GM19438 (cell line): ENCODE measurements at regions not wholly inside any gene's neighbourhood (a gene's known extent, or its start where the extent isn't known, plus 50 kb on each side); places are given as distances from the start of the nearest gene placed in this dataset.

Experiments used
- ATAC-seq: cut with Tn5 transposase; IDR thresholded peaks from one replicate; pipeline ENCODE4 v1.9.1; 2021; ENCODE audit warnings: low read depth; ENCODE audit not compliant: unreplicated experiment

DNA sequence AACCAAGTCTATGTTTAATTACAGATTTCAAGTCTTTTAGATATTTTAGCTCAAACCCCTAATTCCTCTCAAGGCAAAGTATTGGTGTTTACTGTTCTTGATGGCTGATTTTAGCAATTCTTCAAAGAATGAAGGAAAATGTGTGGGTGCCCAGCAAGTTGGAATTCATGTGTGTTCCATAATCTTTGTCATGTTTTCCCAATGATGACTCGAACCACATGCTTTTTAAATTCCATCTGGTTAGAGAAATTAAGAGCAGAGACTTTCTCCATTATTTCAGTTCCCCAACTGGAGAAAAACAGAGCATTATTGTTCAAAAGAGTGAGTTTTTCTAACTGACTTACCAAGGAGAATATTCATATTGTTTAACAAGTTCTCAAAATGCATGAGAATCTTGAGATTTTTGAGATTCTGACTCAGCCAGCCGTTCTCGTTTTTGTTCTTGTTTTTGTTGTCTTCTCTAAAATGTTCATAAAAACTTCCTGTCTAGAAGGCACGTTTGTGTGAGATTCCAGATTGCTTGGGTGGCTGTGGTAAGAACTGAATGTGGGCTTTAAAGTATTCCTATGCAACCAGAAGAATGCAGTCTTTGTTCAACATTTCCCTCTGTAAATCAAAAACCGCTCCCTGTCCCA, 404.7 kb downstream of the IRS2 start:
- no peak for ATAC-seq

DNA sequence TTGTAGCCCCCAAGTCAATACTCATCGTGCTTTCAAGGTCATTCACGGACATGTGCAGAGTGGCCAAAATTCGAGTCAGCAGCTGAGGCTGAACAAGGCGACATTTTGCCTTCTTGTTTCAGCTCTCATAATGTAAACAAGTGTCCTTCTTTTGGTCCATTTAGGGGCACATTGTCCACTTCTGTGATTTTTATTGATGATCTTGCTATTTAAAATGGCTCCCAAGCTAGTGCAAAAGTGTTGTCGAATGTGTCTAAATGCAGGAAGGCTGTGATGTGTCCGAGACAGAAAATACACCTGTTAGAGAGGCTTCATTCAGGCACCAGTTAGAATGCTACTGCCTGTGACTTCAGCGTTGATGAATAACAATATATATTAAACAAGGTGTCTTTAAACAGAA, 405.9 kb downstream of the IRS2 start:
- ATAC-seq: no peak

DNA sequence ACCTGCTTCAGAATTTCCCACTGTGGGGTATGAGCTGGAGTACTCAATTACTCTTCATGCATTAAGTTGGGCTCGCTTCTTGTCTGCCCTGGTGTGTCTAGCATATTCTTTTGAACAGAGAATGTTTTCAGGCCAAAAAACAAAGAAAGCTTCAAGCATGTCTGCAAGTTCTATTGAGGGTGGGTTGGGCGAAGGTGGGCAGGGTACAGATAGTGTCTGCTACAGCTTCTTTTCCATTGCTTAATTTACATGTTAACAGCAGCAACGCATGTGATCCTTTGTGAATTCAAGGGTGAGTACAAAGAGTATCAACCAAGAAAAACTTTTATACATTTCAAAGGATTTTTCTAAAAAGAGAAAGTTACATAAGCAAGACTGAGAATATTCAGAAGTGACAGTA, 406.5 kb downstream of the IRS2 start:
- ATAC-seq: no peak

DNA sequence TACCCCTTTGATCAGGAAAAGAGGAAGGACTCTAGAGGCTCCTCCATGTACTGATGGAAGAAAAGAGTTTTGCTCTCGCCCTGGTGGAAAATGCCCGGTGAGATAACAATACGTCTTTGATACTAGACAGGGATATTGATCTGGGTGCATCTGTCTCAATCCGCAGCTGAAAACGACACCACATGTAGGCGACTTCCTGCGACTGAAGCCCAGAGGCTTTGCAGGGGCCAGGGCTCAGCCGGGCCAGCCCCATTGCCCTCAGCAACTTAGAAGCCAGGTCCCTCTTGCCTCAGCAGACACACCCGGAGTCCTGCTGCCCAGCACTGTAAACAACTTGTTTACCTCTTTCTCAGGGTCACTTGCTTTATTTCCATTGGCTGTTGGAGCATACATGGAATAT, 409.4 kb downstream of the IRS2 start:
- no peak for ATAC-seq

DNA sequence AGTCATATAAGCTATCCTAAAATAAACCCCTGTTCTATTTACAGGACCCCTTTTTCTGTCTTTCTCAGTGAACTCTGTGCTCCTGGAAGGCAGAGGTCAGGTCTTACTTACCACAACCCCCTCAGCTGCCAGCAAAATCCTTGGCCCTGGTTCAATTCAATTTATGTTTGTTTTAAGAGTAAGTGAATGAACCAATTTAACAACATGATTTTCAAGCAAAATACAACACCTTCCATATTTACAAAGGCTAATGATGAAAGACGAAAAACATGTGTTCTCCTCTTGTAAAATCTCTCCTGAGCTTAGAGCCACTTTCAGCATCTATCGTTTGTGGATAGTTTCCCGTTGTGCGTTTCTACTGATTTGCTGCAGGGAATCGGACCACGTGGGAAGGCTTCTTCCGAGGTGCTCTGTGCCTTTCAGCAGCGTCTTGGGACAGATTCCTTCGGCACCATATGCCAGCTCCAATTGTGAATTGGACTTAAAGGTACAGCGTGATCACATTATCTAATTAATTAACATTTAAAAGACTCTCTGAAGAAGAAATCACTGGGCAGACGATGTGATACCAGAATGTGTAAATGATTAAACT, 411.7 kb downstream of the IRS2 start:
- ATAC-seq: no peak

DNA sequence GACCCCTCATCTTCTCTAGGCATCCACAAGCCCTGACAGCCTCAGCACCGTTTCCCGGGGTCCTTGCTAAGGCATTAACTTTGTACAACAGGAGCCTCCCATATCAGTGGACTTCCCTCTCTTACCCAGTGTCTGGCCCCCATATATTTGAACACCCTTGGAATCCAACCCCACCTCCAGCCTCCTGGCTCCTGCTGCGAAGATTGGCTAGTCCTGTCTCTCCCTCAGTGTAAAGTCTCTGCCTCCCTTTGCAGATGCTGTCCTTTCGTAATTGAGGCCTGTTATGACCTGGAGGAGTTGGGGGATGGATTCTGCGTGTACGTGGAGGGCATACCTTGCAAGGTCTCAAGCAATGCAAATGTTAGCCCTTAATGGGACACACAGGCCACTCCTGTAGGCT, 413.7 kb downstream of the IRS2 start:
- ATAC-seq: no peak

DNA sequence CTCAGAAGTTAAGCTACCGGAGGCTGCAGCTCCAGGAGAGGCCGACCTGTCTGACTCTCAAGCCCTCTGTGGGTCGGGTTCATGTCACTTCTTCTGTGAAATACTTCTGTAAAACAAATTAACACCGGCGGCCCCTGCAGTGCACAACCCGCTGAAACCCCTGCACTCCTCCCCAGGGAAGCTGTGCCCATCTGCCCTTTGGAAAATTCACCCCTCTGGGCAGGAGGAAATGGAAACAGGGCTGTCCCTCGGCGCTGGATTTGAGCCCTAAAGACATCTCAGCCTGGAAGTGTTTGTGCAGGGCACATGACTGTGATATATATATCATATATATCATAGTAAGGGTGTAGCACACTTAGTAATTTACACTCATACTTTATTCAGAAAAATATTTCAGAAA, 415.3 kb downstream of the IRS2 start:
- no peak for ATAC-seq

DNA sequence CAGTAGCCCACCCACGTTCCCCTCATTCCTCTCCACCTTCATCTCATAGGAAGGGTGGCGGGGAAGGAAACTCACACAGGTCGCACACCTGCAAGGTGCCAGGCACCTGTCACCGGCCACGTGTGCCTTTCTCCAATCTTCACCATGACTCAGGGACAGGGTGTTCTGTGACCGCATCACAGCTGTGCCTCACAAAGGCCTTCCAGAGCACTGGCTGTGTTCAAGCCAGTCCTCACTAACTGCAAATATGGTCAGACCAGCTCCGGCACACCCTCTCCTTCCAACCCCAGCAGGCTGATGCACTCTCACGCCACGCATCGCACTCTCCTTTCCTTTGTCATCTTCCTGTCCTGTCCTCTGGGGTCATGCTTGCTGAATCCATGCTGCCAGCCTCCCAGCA, 415.9 kb downstream of the IRS2 start:
- no peak for ATAC-seq

DNA sequence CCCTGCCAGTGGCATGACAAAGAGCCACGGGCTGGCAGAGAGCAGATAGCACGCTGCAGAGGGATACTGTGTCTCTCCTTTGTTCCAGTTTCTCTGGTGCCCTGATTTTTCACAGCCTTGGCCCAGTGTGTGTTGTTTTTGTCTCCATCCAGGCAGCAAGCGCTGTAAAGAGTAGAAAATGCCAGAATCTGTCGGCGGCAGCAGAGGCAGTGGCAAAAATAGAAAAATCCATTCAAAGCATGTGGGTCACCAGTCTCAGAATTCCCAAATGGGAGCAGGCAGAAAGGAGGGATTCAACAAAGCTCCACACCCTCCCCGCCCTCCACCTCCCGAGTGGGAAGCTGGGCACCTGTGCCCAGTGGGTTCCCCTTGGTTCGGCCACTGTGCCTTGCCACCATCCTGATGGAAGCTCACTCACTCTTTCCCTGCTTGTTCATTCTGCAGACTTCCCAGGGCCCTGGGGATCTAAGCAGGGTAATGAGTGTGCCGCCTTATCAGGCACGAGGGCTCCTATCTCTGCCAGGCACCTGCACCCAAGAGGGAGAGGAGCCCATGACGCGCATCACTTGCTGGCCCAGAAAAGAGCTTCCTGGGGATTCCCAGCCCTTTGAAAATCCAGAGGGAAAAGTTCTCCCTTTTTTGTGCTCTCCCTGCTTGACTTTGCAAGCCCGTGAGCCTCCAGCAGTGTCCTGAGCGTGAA, 416.9 kb downstream of the IRS2 start:
- ATAC-seq: no peak

DNA sequence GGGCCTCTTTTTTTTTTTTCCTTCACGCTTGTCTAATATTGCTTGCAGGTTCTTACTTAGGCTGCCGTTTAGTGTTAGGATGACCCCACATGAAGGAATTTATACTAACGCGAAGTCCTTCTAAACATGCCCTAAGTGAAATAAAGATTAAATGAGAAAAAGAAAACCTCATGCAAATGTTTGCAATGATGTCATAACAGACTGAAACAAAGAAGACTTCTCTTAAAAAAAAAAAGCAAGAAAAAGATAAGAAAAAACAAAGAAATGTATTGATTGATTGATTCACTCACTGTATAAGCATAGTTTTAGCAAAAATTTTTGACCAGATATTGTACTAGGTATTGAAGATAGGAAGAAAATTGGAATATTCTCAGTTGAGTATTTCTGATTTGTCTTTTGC, 418.2 kb downstream of the IRS2 start:
- ATAC-seq: no peak

DNA sequence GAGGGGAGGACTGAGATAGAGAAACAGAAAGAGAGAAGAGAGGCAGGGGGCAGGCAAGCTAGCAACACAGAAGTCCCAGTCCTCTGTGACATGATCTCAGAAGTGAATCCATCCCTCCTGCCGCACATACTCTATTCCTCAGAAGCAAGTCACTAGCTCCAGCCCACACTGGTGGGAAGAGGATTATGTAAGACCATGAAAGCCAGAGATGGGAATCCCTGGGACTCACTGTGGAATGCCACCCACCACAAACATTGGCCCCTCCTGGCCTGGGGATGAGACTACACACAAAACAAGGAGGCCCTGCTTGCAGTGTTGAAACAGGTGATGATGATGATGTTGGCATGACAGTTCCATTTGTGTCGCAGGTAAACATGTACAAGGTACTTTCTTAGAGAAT, 419.9 kb downstream of the IRS2 start:
- ATAC-seq: no peak

DNA sequence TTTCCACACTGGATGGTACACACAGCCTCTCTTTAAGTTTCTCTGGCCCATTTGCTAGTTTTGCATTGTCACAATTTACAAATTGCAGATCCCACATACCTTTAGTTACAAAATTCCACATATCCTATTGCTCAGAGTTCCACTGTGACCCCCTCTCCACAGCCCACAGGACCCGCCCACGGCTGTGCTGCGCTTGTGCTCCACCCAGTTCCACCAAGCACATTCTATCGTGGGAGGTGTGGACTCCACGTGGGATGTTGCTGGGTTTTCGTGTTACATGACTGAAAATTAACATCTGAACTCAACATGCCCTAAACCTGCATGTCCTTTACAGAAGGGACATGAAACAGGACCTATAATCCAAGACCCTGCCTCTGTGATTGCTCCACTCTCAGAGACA, 423.0 kb downstream of the IRS2 start:
- no peak for ATAC-seq

DNA sequence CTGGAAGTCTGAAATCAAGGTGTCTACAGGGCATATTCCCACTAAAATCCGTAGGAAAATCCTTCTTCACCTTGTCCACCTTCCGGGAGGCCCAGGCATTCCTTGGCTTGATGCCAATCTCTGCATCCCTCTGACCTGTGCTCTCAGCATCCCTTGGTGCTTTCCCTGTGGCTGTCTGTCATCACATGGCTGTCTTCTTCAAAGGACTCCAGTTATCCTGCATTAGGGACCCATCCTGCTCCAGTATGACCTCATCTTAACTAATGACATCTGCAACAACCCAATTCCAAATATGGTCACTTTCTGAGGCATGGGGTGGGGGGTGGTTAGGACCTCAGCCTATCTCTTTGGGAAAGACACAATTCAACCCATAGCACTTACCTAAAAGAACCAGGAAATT, 423.8 kb downstream of the IRS2 start:
- no peak for ATAC-seq

DNA sequence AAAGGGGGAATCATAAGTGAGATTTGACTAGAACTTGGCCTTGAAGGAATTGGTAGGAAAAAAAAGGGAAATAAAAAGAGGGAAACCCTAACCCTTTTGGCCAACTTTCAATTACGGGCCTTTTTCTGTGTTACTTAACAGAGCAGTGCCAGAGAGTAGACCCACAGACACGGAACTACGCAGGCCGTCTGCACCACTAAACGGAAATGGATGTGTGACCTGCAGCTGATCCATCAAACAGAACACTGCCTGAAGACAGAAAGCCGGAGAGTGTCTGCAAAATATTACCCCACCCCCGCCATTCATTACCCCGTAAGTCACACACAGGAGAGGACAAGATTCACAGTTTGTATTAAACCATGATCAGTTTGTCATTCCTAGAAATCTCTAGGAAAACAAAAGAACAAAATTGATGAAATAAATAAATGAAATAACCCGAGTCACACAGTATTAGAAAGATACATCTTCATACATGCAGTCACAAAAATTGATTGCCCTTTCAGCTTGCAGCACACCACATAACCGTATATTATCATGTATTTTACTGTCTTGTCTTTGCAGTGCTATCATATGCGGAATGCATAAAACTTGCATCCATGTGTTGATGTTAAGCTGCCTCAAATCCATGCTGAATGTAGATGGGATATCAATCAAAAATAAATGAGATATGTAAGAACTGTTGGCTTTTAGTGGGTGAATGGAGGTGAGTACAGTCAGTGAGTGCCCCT, 424.7 kb downstream of the IRS2 start:
- no peak for ATAC-seq

DNA sequence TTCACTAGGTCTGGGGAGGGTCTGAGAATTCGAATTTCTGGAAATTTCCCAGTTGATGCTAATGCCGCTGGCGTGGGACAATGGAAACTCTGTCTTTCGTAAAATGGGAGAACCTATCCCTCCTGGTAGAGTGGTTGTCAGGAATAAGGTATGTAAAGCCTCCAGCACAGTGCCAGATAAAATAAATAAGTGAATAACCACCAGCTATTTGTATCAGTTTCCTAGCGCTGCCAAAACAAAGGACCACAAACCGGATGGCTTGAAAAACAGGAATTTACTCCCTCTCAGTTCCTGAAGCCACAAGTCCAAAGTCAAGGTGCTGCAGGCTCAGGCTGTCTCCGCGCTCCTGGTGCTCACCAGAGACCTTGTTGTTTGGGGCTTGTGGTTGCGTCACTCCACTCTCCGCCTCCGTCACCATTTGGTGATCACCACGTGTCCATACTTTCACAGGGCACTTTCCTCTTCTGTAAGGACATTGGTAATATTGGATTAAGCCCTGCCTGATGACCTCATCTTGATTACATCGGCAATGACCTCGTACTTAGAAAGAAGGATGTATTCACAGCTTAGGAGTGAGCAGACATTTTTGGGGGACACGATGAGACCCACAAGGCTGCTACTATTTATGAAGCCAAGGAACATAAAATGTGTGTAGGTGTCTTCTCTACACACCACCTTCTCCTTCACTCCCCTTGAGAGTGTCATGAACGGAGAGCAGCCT, 428.5 kb downstream of the IRS2 start:
- ATAC-seq: no peak

DNA sequence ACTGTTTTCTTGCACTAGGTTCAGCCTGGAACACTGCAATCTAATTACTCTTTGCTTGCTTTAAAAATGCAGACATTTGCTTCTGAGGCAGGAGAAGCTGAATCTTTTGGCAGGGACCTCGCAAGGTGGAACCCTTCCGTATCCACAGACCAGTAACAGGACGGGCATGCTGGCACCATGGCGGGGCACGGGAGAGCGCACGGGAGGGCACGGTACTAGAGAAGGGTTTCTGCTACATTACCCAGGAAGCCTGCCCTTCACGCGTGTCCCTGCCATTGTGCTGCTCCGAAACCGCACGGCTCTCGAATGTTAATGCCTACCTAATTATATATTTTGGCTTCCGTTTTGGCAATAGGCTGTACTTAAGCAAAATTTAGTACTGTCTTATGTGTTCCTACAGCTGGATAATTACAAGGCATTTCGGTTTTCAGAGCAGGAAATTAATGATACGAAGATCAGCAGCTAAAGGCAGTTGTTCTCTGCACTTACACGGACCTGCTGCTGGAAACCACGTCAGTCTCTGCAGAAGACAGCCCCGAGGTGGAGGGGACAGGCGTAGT, 430.4 kb downstream of the IRS2 start:
- no peak for ATAC-seq

DNA sequence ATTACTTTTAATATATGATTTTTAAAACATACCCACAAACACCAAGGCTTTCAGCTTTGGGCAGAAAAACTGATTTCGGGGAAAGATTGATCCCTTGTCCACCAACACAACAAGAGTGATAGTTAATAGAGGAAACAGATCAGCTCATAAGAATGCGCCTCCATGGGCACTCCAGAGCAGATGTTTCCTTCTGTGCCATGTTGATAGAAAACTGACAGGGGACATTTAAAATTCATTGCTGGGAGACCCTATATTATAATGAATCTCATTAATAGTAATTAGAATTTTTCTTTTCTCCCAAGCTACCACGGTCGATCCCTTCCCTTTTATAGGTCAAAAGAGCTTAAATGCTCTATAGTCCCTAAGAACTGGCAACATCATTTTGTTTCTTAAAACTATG, 431.2 kb downstream of the IRS2 start:
- ATAC-seq: no peak

DNA sequence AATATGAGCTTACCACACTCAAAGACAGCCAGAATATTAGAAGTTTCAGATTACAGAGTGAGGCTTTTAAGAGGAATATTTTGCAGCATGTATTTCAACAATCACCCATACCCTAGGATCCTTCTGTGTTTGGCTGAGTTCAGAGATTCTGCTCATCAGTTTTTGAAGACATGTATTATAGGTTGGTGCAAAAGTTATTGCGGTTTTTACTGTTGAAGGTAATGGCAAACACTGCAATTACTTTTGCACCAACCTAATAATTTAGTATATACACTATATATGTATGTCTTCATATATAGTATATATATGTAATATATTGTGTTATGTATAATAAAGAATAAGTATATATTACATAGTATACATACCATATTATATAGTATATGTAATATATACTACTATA, 435.1 kb downstream of the IRS2 start:
- no peak for ATAC-seq

DNA sequence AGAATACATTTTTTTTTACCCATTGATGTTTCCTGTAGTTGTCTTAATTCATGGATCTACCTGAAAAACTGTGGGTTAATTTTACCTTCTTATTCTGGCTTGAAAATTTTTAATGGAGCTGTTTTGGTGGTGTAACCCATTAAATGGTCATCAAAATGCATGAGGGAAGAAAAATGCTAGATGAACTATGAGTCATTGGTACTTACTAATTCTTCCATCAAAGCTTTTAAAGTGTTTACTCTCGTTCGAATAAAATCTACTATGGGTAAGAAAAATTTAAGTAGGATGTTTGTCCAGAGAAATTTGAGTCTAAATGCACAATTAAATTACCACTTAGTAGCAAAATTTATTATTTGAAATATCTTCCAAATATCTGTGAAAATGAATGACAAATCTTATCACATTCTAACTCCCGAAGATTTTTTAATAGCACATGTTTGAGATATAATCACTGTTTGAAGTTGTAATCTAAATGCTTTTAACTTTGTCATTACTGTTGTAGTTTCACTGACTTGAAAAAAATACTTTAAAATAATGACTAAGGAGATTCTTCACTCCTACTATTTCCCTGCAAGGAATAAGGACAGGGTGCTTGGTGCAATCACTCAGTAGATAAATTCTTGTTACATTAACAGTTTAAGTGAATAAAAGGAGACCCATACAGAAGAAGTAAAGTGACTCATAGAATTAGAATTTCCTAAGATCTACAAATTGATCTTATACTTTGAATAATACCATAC, 437.7 kb downstream of the IRS2 start:
- no peak for ATAC-seq

DNA sequence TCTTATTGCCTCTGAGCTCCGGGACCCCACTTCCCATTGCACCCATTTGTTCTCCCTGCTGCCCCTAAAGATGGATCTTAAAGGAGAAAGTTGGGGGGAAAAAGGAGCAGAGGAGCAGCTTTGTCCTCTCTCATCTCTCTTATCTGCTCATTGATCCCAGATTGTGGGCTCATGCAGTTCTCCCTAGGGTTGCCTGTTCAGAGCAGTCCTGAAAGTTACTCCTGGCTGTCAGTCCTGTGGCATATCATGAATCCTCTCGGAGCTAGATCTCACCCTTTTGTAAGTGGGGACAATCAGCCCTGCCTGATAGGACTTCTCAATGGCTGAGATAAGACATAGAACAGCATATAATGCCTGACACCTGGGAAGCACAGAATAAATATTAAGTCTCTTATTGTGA, 440.3 kb downstream of the IRS2 start:
- ATAC-seq: no peak
